ENCODE measurements at regions not wholly inside any gene's neighbourhood (a gene's known extent, or its start where the extent isn't known, plus 50 kb on each side); places are given as distances from the start of the nearest gene placed in this dataset.
"Not testable (repeated sequence)": the region's sequence is repeated elsewhere in the genome, so short reads cannot be mapped to it uniquely, and the experiment has no call there.

- TF ChIP-seq CTCF (conservative IDR thresholded peaks at IDR 0.05) (no peak), ZFX (IDR thresholded peaks at IDR 0.05) (no peak)
- H3K27ac ChIP-seq, result no peak overlapping the region
These were observed 264.7 kb upstream of the STARD13 start for GRCh38 chr13:33550276-33550675.

GRCh38 chr13:33550885-33551284 lies 265.3 kb upstream of the STARD13 start:
- TF ChIP-seq CTCF (conservative IDR thresholded peaks at IDR 0.05), result no peak
- no peak for TF ChIP-seq ZFX (IDR thresholded peaks at IDR 0.05)
- no peak overlapping the region for H3K27ac ChIP-seq

GRCh38 chr13:33554919-33555791 lies 262.8 kb upstream of the RFC3 start:
- no peak for TF ChIP-seq CTCF (conservative IDR thresholded peaks at IDR 0.05)
- no peak for TF ChIP-seq ZFX (IDR thresholded peaks at IDR 0.05)
- H3K27ac ChIP-seq, result no peak overlapping the region

GRCh38 chr13:33556828-33557227 lies 261.1 kb upstream of the RFC3 start:
- no peak overlapping the region for H3K27ac ChIP-seq
- TF ChIP-seq ZFX (IDR thresholded peaks at IDR 0.05) (no peak), CTCF (conservative IDR thresholded peaks at IDR 0.05) (no peak)

GRCh38 chr13:33560726-33561125 lies 257.2 kb upstream of the RFC3 start:
- H3K27ac ChIP-seq, result no peak overlapping the region
- no peak for TF ChIP-seq CTCF (conservative IDR thresholded peaks at IDR 0.05)
- no peak for TF ChIP-seq ZFX (IDR thresholded peaks at IDR 0.05)

- no peak overlapping the region for H3K27ac ChIP-seq
- no peak for TF ChIP-seq CTCF (conservative IDR thresholded peaks at IDR 0.05)
- TF ChIP-seq ZFX (IDR thresholded peaks at IDR 0.05), result no peak
These were observed 256.3 kb upstream of the RFC3 start for GRCh38 chr13:33561627-33562026.

GRCh38 chr13:33571618-33572017 lies 246.3 kb upstream of the RFC3 start:
- no peak overlapping the region for H3K27ac ChIP-seq
- TF ChIP-seq CTCF (conservative IDR thresholded peaks at IDR 0.05) (no peak), ZFX (IDR thresholded peaks at IDR 0.05) (no peak)

- not testable (repeated sequence) for H3K27ac ChIP-seq
These were observed 245.6 kb upstream of the RFC3 start for GRCh38 chr13:33572322-33572721.

Data from C4-2B (cell line).